ENCODE measurements at regions not wholly inside any gene's neighbourhood (a gene's known extent, or its start where the extent isn't known, plus 50 kb on each side); places are given as distances from the start of the nearest gene placed in this dataset.

DNA sequence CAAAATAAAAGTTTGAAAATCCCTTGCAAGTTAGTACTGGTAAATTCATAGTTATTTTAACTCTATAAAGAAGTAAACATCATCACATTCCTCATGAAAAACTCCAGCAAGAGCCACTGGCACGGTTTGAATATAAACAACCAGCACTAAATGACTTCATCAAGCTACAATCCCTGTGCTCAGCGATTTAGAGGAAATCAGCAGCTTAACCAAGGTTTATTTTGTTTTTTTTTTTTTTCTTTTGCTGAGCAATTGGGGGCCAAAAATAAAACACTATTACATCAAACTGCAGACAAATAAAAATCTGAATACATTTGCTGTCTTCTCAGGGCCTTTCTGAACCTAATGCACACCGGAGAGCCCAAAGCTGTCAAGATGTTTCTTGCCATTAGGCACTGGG lies 106.2 kb upstream of the SLC24A2 start:
- TF ChIP-seq, protein P1, sequence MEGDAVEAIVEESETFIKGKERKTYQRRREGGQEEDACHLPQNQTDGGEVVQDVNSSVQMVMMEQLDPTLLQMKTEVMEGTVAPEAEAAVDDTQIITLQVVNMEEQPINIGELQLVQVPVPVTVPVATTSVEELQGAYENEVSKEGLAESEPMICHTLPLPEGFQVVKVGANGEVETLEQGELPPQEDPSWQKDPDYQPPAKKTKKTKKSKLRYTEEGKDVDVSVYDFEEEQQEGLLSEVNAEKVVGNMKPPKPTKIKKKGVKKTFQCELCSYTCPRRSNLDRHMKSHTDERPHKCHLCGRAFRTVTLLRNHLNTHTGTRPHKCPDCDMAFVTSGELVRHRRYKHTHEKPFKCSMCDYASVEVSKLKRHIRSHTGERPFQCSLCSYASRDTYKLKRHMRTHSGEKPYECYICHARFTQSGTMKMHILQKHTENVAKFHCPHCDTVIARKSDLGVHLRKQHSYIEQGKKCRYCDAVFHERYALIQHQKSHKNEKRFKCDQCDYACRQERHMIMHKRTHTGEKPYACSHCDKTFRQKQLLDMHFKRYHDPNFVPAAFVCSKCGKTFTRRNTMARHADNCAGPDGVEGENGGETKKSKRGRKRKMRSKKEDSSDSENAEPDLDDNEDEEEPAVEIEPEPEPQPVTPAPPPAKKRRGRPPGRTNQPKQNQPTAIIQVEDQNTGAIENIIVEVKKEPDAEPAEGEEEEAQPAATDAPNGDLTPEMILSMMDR (IDR thresholded peaks at IDR 0.05) = no peak
- no peak for TF ChIP-seq POLR2A (IDR thresholded peaks at IDR 0.05)
